ENCODE measurements at regions not wholly inside any gene's neighbourhood (a gene's known extent, or its start where the extent isn't known, plus 50 kb on each side); places are given as distances from the start of the nearest gene placed in this dataset.
"Not testable (repeated sequence)": the region's sequence is repeated elsewhere in the genome, so short reads cannot be mapped to it uniquely, and the experiment has no call there.

GRCh38 chr10:130352291-130352645 is 216.1 kb downstream of the GLRX3 start:
- no peak for FAIRE-seq

GRCh38 chr10:130353928-130354572 is 217.9 kb downstream of the GLRX3 start:
- no peak for FAIRE-seq

GRCh38 chr10:130354573-130354954 is 218.4 kb downstream of the GLRX3 start:
- no peak for FAIRE-seq

- FAIRE-seq: no peak
Observed at GRCh38 chr10:130354976-130355795, 219.0 kb downstream of the GLRX3 start.

- not testable (repeated sequence) for FAIRE-seq
Observed at GRCh38 chr10:130356429-130356828, 220.2 kb downstream of the GLRX3 start.

- no peak for FAIRE-seq
Observed at GRCh38 chr10:130357226-130357625, 221.0 kb downstream of the GLRX3 start.

- no peak for FAIRE-seq
Observed at GRCh38 chr10:130357951-130358350, 221.8 kb downstream of the GLRX3 start.

GRCh38 chr10:130358981-130359650 is 222.9 kb downstream of the GLRX3 start:
- FAIRE-seq: no peak

- no peak for FAIRE-seq
Observed at GRCh38 chr10:130359711-130360110, 223.5 kb downstream of the GLRX3 start.

- FAIRE-seq: no peak
Observed at GRCh38 chr10:130360826-130361311, 224.7 kb downstream of the GLRX3 start.

GRCh38 chr10:130361351-130362105 is 225.3 kb downstream of the GLRX3 start:
- no peak for FAIRE-seq

GRCh38 chr10:130362308-130362761 is 226.1 kb downstream of the GLRX3 start:
- FAIRE-seq: no peak

GRCh38 chr10:130363051-130363450 is 226.9 kb downstream of the GLRX3 start:
- FAIRE-seq: no peak

- FAIRE-seq: no peak
Observed at GRCh38 chr10:130363899-130364445, 227.8 kb downstream of the GLRX3 start.

GRCh38 chr10:130364631-130365411 is 228.6 kb downstream of the GLRX3 start:
- no peak for FAIRE-seq

GRCh38 chr10:130368761-130369560 is 232.8 kb downstream of the GLRX3 start:
- FAIRE-seq: no peak

- FAIRE-seq: no peak
Observed at GRCh38 chr10:130369645-130370381, 233.6 kb downstream of the GLRX3 start.

- no peak for FAIRE-seq
Observed at GRCh38 chr10:130370721-130371120, 234.5 kb downstream of the GLRX3 start.

GRCh38 chr10:130371156-130371555 is 235.0 kb downstream of the GLRX3 start:
- FAIRE-seq: no peak

- no peak for FAIRE-seq
Observed at GRCh38 chr10:130371666-130372065, 235.5 kb downstream of the GLRX3 start.
